Nucleus accumbens (tissue), 56 donors: ENCODE measurements at regions not wholly inside any gene's neighbourhood (a gene's known extent, or its start where the extent isn't known, plus 50 kb on each side); places are given as distances from the start of the nearest gene placed in this dataset.

Source experiments
- DNase-seq, 56 donors: peaks; one replicate each; lab custom pipeline; 2025; lab: John Stamatoyannopoulos, UW

DNA sequence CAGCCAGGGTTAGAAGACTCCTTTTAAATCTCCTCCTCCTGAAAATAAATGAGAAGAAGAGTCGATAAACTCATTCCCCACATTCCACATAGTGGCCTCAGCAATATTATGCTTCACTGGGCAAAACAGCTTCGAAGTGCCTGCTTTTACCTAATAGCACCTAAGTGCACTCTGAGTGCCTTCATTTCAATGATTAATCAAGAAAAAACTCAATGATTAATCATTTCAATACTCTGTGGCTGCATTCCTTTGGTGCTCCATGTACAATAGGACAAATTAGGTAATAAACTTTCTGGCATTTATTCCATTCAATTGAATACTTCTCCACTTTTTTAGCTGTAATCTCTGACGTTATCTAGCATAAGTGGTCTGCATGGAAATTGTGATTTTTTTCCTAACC is 174.6 kb downstream of the CCDC71L start:
- no peak for DNase-seq

DNA sequence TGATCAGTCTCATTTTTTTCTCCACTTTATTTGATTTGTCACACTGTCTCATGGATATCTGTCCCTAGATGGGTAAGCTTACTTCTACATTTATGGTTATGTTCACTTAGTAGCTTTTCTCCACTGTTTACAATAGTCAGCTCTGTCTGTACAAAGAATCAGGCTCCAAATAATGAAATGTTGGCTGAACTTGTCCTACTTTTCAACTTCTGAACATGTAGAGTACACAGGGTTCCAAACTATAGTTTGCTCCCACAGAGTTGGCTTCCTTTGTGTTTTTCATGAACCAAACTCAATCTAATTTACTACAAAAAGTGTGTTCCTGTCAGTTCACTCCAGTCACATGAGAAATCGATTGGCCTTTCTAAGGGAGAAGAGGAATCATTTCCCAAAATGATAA is 175.0 kb downstream of the CCDC71L start:
- no peak for DNase-seq

DNA sequence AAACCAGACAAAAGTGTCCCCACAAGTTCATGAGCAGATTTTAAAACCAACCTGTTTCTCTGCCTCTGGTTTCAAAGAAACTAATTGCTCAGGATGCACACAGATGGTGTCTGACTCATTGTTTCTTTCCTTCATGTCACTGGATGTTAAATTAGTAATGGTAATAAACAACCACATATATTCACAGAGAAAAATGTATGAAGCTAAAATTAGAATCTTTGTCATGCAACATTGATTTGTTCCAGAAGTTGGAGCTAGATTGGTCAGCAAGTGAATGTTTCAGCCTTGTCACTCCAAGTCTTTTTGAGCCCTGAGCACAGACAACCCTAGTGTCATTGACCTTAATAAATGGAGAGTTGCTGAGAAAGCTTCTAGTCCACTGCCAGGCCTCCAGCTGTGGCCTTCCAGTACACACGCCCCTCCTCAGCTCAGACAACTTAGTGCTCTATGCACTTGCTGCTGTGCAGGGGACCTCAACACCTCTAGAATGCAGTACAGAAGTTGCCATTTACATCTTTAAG is 175.9 kb downstream of the CCDC71L start:
- DNase-seq = no peak

DNA sequence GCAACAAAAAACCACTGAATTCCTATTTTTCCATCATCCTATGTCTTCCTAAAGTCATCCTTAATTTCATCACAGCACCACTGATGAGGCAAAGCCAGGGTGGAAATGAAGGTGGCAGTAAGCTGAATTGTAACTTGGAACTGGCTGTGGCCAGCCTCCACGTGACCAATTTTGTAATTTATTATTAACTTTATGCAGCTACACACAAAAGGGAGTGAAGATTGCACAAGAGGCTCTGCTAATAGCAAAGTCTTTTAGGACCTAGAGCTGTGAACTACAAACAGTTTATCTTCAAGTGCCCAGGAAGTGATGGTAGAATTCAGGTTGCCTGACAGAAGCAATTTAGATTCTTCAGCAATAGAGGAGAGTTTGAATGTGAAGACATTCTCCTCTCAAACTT is 176.4 kb downstream of the CCDC71L start:
- no peak for DNase-seq

DNA sequence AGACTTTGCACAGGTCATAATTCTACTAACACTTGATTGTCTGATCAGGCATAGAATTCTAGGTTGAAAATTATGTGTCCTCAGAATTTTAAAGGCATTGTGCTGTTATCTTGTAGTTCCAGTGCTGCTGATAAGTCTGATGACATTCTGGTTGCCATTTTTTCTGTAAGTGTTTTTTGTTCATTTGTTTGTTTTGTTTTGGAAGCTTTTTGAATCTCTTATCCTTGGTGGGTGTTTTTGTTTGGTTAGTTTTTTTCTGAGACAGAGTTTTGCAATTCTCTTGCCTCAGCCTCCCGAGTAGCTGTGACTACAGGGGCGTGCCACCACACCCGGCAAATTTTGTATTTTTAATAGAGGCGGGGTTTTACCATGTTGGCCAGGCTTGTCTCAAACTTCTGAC is 178.9 kb downstream of the CCDC71L start:
- no peak for DNase-seq

DNA sequence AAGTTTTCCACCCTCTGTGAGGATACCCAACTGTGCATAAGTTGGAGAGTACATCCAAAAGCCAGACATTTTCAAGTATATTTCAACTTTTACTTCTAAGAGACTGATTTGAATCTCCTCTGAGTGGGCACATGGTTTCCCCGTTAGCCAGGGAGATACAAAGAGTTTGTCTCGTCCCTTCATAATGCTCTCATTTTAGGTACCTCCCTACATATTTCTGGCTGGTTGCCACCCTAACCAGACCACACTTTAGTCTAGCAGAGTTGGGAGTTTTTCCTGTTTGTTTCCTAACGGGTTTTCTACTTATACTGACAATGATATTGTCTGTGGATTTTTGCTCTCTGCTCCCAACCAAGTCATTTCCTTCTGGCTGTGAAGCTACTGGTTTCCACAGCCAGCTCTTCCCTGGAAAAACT is 180.3 kb downstream of the CCDC71L start:
- no peak for DNase-seq

DNA sequence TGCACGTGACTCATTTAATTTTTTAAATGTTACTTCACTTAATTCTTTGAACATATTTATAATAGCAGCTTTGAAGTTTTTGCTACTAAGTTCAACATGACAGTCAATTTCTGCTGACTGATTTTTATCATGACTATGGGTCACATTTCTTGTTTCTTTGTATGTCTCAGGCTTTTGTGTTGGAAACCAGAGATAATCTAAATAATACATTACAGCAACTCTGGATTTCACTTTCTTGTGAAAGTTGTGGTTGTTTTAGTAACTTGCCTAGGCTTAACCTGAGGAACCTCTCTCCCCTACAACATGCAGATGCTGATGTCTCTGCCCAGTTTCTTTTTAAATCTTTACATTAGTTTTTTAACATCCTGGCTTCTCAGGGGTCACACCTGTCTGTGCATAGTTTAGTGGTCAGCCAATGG is 180.8 kb downstream of the CCDC71L start:
- no peak for DNase-seq

DNA sequence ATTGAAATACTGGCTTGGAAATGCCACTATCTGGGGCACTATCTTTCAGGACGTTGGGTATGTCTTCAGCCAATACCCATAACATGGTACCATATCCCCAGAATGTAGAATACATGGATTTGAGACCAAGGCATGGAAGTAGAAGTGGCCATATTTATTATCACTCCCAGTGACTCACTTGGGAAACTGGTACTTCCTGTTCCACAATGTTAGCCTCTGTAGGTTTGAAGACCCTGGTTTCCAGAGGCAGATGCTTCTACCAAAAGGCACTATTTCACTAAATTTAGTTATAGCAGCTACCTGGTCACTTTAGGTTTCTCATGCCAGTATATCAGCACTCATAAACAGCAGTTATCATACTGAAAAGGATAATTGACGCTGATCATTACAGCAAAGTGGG is 184.2 kb downstream of the CCDC71L start:
- no peak for DNase-seq

DNA sequence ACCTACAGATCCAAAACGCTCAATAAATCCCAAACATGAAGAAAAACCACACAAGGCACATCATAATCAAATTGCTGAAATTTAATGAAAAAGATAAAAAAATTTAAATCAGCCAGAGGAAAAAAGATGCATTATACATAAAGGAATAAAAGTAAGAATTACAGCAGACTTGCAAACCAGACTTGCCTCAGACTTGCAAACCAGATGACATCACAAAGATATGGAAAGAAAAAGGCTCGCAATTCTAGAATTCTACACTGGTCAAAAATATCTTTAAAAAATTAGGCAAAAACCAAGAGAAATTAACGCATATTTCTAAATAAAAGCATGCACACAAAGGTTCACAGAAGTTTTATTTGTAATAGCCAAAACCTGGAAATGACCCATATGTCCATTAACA is 188.0 kb upstream of the NAMPT start:
- DNase-seq = no peak

DNA sequence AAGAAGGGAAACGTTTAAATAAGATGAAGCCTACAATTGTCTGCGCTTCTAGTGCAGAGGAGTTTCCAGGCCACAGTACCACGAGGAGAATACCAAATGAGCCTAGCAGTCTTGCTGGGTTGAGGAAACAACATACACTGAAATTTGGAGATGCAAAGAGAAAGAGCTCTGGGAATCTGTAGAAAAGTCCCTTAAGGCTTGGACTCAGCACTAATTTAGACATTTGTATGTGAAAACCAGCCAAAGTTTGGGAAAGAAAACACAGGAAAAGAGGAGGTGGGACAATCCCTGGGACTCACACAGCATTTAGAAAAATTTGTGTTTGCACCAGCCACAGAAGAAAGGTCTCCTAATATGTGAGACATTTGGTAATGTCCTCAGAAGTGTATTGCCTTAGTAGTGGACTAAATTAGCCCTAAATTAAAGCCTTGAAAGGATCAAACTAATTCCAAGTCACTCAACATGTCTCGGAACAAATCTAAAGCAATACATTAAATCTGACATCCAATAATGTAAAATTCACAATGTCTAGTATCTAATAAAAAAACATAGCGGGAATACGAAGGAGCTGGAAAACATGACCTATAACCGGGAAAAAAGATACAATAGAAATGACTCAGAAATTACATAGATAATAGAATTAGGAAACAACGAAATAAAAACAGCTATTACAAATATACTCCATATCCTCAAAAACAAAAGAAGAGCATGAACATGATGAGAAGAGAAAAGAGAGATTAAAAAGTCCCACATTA is 187.1 kb upstream of the NAMPT start:
- DNase-seq = no peak

DNA sequence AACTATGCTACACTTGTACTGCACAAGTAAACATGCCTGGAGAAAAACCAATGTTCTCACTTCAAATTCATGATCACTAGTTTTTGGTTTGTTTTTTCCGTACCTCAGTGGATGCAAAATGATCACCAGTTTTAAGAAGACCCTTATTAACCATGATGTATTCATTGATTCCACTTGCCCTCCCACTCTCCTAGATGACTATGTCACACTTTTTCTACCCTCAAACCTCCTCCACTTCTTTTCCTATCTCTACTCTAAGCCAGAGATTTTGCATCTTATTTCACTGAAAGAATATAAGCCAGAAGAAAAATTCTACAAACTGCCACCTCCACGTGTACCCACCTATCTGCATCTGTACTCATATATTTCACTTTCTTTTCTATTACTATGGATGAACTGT is 186.2 kb upstream of the NAMPT start:
- DNase-seq = no peak

DNA sequence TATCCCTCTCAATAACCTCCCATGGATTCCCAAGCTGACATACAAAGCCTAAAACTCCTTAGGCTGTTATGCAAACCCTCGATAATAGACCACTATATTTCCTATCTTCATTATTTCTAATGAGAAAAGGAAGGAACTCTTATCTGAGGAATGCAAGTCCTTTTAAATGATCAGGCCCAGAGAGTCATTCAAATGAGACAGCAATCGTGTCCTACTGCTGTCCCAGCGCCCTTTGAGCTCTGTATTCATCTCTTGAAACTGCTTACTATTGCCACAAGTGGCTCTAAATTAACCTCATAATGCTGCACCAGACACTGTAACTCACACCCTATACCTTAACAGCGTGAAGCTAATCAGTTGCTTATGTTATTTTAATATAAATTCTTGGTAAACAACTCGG is 182.1 kb upstream of the NAMPT start:
- no peak for DNase-seq

DNA sequence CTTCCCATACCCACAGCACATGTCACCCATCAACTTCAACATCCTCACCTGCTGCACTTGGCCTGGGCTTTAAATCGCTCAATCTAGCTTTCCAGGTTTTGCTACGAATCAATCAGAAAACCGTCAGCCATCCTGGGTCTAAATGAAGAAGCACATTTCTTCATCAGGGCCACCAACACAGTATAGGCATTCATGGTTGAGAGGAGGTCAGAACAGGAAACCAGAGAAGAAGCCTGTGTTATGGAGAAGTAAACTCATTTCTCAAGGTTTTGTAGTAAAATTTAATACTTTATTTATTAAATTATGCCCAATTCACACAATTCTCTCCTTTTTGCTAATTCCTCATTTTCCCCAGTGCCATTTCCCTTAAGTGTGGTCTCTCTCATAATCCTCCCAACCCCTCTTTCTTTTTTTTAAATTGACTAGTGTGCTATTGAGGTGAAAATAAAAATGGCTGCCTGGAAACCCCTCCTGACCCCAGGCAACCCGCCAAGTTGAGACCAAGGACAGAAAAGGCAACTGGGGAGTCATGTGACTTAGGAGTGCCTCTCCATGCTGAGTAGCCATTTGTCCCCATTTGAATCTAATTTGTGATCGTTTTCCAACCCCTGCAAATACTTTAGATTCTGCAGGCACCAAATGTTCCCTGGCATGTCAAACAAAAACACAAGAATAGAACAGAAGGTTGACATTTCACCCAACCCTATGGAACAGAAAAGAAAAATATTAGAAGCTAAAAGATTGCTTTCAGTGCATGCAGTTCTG is 181.1 kb upstream of the NAMPT start:
- peak in 1 of 56 donors; percentile 2 for DNase-seq

DNA sequence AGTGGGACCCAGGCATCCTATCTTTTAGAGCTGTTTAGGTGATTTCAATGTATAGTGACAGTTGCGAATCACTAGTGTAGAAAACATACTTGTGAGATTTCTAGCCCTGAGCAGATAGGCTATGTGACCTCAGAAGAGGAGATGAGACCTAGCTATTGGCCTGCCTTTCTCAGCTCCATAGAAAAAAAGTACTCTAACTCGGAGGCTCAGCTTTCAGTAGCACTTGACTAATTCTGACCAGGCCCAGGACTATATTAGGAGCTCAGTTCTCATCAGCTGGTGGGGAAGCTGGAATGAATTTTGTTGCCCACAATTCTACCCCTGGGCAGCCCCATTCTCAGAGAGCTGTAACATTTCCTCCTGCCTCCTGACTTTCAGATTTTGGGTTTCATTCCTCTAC is 179.9 kb upstream of the NAMPT start:
- DNase-seq = no peak

DNA sequence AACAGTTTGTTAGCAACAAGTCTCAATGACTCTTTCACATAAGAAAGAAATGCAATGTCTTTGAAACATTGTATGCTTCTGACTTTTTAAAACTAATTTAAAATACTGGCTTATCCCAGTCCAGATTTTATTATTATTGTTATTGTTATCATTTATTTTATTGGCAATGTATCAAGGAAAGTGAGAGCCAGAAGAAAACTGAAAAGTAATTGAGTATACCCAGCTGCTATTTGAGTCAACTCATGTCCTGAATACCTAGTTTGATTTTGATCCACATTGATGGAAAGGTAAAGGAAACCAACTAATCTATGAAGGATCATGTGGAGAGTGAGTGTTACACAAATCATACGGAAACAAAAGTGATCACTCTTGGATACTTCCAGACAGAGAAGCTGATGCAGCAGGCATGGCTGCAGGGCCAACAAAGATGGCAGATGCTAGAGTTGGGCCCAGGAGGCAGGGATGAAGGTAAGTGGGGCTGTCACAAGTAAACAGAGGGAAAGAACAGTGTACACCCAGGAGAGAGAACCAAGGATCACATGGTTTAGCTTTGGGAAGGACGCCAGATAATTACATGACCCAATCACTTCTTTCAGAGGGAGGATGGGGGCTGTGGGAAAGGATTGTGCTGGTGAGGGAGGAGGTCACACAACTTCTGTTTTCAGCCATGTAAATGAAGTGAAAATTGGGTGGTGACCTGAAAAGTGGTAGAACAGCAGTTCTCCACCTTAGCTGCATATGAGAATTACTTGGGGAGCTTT is 179.2 kb upstream of the NAMPT start:
- no peak for DNase-seq

DNA sequence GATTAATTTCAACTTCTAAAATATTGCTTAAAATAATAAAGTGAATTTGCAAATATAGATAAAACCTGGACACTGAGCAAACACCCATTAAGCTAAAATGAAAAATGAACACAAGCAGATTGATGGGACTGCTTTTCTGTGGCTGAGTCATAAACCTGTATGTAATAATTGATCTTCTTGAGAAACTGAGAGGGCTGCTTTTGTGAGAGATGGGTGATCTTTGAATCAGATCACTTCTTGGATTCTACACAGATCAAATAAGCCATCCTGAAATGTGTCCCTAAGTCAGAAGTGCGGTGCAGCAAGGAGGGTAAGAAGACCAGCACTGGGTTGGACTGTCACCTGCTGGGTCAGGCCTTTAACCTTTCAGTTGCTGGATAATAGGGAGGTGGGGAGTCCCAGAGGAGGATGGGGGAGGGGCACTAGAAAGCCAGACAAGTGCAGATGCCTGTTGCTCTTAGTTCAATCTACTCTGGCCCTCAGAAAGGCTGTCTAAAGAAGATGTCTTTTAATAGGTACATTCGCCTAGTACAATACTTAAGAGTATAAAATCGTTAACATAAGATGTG is 178.2 kb upstream of the NAMPT start:
- no peak for DNase-seq

DNA sequence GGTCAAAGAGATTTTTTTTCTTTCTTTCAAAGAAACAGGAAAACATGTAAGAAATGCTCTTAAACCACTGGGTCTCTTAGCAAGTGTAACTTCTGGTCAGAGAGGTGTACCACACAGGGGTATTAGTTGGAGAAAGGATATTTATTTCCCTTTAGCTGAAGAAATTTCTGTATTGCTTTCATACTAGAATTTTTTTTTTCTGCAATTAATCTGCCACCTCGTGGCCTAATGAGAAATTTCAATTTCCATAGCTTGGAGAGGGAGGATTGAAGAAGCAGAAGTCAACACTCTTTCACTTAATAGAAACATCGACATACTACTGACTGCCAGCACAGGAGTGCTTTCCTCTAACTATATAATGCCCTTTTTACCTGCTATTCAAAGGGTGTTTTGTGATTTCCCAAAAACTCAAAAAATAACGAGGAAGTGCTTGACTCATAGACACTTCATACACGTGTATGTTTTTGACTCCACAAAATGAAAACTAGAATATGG is 177.6 kb upstream of the NAMPT start:
- DNase-seq = peak in 1 of 56 donors; percentile 9

DNA sequence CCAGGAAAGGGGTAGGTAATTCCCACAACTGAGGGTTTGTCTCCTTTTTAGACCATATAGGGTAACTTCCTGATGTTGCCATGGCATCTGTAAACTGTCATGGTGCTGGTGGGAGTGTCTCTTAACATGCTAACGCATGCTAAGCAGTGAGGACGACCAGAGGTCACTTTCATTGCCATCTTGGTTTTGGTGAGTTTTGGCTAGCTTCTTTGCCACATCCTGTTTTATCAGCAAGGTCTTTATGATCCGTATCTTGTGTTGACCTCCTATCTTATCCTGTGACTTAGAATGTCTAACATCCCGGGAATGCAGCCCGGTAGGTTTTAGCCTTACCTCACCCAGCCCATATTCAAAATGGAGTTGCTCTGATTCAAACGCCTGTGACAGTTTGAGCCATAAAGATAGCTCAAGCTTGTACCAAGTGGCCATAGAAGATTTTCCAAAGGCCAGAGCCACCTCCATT is 176.0 kb upstream of the NAMPT start:
- no peak for DNase-seq

DNA sequence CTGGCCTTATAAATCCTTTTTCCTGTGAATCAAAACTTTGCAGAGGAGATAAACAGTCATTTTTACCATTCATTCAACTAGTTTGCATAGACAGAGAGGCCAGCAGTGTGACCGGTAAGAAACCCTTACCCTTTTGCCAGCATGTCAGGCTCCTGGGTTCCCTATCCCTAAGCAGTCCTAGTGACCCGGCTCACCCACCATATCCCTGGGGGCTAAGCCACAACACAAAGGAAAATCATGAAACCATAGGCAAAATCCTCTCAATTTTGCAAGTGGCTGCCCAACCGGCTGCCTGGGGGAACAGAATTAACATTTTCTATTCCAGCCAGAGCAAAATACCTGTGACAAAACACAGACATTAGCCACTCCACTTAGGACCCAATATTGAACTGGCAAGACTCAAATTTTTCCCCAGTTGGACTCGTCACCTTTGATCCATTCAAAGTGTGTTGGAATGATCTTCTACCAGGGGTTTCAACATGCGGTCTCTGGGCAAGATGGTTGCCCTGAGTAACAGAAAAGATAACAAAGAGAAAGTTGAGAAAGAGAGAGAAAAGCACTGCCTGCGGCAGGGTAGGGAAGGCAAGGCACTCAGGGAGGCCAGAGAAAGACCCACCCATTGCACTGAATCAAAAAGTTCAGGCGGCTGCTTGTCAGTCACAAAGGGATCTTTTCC is 174.8 kb upstream of the NAMPT start:
- DNase-seq = no peak

DNA sequence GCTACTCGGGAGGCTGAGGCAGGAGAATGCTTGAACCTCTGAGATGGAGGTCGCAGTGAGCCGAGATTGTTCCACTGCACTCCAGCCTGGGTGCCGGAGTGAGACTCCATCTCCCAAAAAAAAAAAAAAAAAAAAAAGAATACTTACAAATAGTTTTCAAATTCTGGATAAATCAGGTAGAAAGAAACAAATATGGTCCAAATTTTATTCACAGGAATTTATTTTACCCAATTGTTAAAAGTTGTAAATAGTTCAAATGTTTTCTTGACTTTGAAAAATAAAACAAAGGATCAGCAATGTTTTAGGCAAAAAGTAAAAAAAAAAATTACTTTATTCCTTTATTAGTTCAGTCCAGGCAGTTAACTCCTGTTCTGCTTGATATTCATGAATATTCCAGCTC is 172.9 kb upstream of the NAMPT start:
- no peak for DNase-seq
